Astrocyte of the hippocampus (primary cell): ENCODE measurements at regions not wholly inside any gene's neighbourhood (a gene's known extent, or its start where the extent isn't known, plus 50 kb on each side); places are given as distances from the start of the nearest gene placed in this dataset.

Experiments used
- DNase-seq: peaks from one replicate; pipeline ENCODE4 v3.0.0; 2011; ENCODE audit warnings: low read depth, low spot score

GRCh38 chr4:20512033-20512792, 188.0 kb upstream of the PACRGL start:
- DNase-seq, result no peak

- DNase-seq, result no peak
Observed at GRCh38 chr4:20512985-20513384, 187.3 kb upstream of the PACRGL start.

GRCh38 chr4:20520901-20521300, 179.4 kb upstream of the PACRGL start:
- DNase-seq, result peak; percentile 67

- DNase-seq, result no peak
Observed at GRCh38 chr4:20528508-20528907, 171.8 kb upstream of the PACRGL start.

- no peak for DNase-seq
Observed at GRCh38 chr4:20529691-20530090, 170.6 kb upstream of the PACRGL start.

- DNase-seq, result peak; percentile 24
Observed at GRCh38 chr4:20532116-20532790, 168.0 kb upstream of the PACRGL start.

GRCh38 chr4:20532871-20533870, 167.1 kb upstream of the PACRGL start:
- peak; percentile 79 for DNase-seq

- no peak for DNase-seq
Observed at GRCh38 chr4:20538905-20539304, 161.4 kb upstream of the PACRGL start.

- DNase-seq, result no peak
Observed at GRCh38 chr4:20543131-20543530, 157.1 kb upstream of the PACRGL start.

- DNase-seq, result peak; percentile 51
Observed at GRCh38 chr4:20544645-20545044, 155.6 kb upstream of the PACRGL start.

GRCh38 chr4:20552004-20552403, 148.3 kb upstream of the PACRGL start:
- DNase-seq, result no peak

GRCh38 chr4:20554134-20554533, 146.1 kb upstream of the PACRGL start:
- no peak for DNase-seq

- peak; percentile 63 for DNase-seq
Observed at GRCh38 chr4:20565075-20565721, 135.1 kb upstream of the PACRGL start.

- no peak for DNase-seq
Observed at GRCh38 chr4:20570981-20571715, 129.1 kb upstream of the PACRGL start.

GRCh38 chr4:20572976-20573375, 127.3 kb upstream of the PACRGL start:
- DNase-seq, result no peak

GRCh38 chr4:20574986-20575385, 125.3 kb upstream of the PACRGL start:
- DNase-seq, result no peak

- no peak for DNase-seq
Observed at GRCh38 chr4:20575486-20575885, 124.8 kb upstream of the PACRGL start.

GRCh38 chr4:20576861-20577260, 123.4 kb upstream of the PACRGL start:
- no peak for DNase-seq

GRCh38 chr4:20577702-20578101, 122.6 kb upstream of the PACRGL start:
- DNase-seq, result no peak

GRCh38 chr4:20580907-20581306, 119.4 kb upstream of the PACRGL start:
- no peak for DNase-seq

GRCh38 chr4:20589436-20589835, 110.8 kb upstream of the PACRGL start:
- DNase-seq, result no peak
